HepG2 (cell line): ENCODE measurements at regions not wholly inside any gene's neighbourhood (a gene's known extent, or its start where the extent isn't known, plus 50 kb on each side); places are given as distances from the start of the nearest gene placed in this dataset.

Source experiments
- ATAC-seq: fragments of 200-7000 bp; cut with Tn5 transposase; 3 replicates; pipeline ENCODE4 v1.9.1; 2020; ENCODE audit warnings: mild to moderate bottlenecking, moderate library complexity
- BruUV-seq: library from RNA; stranded (reverse); fragments of 400-500 nt; replicated peaks from 2 replicates; lab custom pipeline; 2021; lab: Mats Ljungman, UMichigan
- CTCF ChIA-PET: fragments of 300-600 bp; formaldehyde crosslinking; extraction: SDS; loops from one replicate; lab custom pipeline; 2021; ENCODE audit warnings: low total read pairs, inconsistent platforms, low intra/inter-chr PET ratio; lab: Yijun Ruan, JAX
- POLR2A ChIA-PET: fragments of 350-600 bp; sonication (Branson Sonifier 250); formaldehyde crosslinking; loops from one replicate; lab custom pipeline; 2020; ENCODE audit warnings: antibody characterized with exemption, inconsistent platforms; lab: Yijun Ruan, JAX
- DNase-seq: peaks from one replicate; pipeline ENCODE4 v3.0.0-alpha.2; 2015; ENCODE audit warnings: low spot score
- FAIRE-seq: peaks from 3 replicates; lab custom pipeline; 2011; peaks lifted over from hg19 to GRCh38; lab: Jason Lieb, UNC
- H2AFZ ChIP-seq: one replicate; pipeline ENCODE4 v1.6.1; 2011; ENCODE audit warnings: low read length, inconsistent platforms
- H3K27ac ChIP-seq: fragments of 300-600 bp; 3 replicates; pipeline ENCODE4 v1.8.0; 2011; ENCODE audit warnings: mixed run types, mild to moderate bottlenecking, mixed read lengths, low read length, inconsistent platforms; ENCODE audit not compliant: insufficient read depth; ENCODE audit errors: extremely low read length
- H3K27me3 ChIP-seq, 2 experiments: fragments of 200-600 bp in 1 of 2; 2 replicates in 1 of 2; 3 replicates in 1 of 2; pipeline versions ENCODE4 v1.6.0 to v1.8.0; 2011; ENCODE audit warnings: low read length in 2 of 2, mild to moderate bottlenecking in 2 of 2, moderate library complexity in 2 of 2, inconsistent platforms in 1 of 2; ENCODE audit not compliant: insufficient read depth in 2 of 2, control insufficient read depth in 1 of 2
- H3K36me3 ChIP-seq, 2 experiments: fragments of 200-600 bp in 1 of 2; replicated peaks in 1 of 2; 2 replicates in 1 of 2; 3 replicates in 1 of 2; pipeline versions ENCODE4 v1.5.1 to v1.8.0; 2011; ENCODE audit warnings: low read length in 2 of 2, inconsistent platforms in 1 of 2; ENCODE audit not compliant: insufficient read depth in 2 of 2, control insufficient read depth in 1 of 2
- H3K4me1 ChIP-seq: 2 replicates; pipeline ENCODE4 v1.5.1; 2012; ENCODE audit warnings: low read length, inconsistent platforms; ENCODE audit not compliant: insufficient read depth
- H3K4me2 ChIP-seq: 2 replicates; pipeline ENCODE4 v1.6.0; 2011; ENCODE audit warnings: low read depth, low read length, inconsistent platforms
- H3K4me3 ChIP-seq, 3 experiments: fragments of 200-600 bp in 1 of 3; sonication (generic), shearing (Covaris generic) in 1 of 3; replicated peaks in 1 of 3; 2 replicates each; pipeline ENCODE4 v1.5.1; 2011 to 2016; ENCODE audit warnings: low read length in 3 of 3, inconsistent platforms in 2 of 3, low read depth in 2 of 3, mild to moderate bottlenecking in 2 of 3, control low read depth in 1 of 3, mixed read lengths in 1 of 3; ENCODE audit not compliant: insufficient read depth in 1 of 3
- H3K79me2 ChIP-seq: one replicate; pipeline ENCODE4 v1.6.1; 2011; ENCODE audit warnings: low read length, inconsistent platforms; ENCODE audit not compliant: insufficient read depth
- H3K9ac ChIP-seq: 2 replicates; pipeline ENCODE4 v1.6.0; 2011; ENCODE audit warnings: mild to moderate bottlenecking, low read depth, low read length, inconsistent platforms; ENCODE audit not compliant: insufficient read depth
- H3K9me3 ChIP-seq: 2 replicates; pipeline ENCODE4 v1.5.1; 2012; ENCODE audit warnings: mild to moderate bottlenecking, low read length
- H4K20me1 ChIP-seq: 2 replicates; pipeline ENCODE4 v1.6.0; 2011; ENCODE audit warnings: inconsistent platforms, mild to moderate bottlenecking, low read length, moderate library complexity; ENCODE audit not compliant: insufficient read depth
- ARID4A ChIP-seq: sonication (generic); formaldehyde crosslinking; IDR thresholded peaks from 2 replicates; pipeline ENCODE4 v1.5.0; 2020; ENCODE audit warnings: mild to moderate bottlenecking, missing genetic modification reagents, borderline replicate concordance
- CC2D1A ChIP-seq: sonication (generic); formaldehyde crosslinking; IDR thresholded peaks from 2 replicates; pipeline ENCODE4 v1.8.1; 2023; ENCODE audit warnings: mild to moderate bottlenecking, missing genetic modification reagents
- HOMEZ ChIP-seq: IDR thresholded peaks from 2 replicates; pipeline ENCODE4 v1.6.1; 2016; ENCODE audit warnings: low read depth
- IKZF5 ChIP-seq: IDR thresholded peaks from 2 replicates; pipeline ENCODE4 v1.6.1; 2018; ENCODE audit warnings: missing genetic modification reagents, mild to moderate bottlenecking, missing compliant biosample characterization
- KLF12 ChIP-seq: sonication (generic); formaldehyde crosslinking; IDR thresholded peaks from 2 replicates; pipeline ENCODE4 v1.4.0; 2020; ENCODE audit warnings: missing genetic modification reagents, borderline replicate concordance
- NR2F6 ChIP-seq, 2 experiments: IDR thresholded peaks; 2 replicates each; pipeline ENCODE4 v1.6.1; 2016; ENCODE audit warnings: antibody characterized with exemption in 1 of 2, mild to moderate bottlenecking in 1 of 2
- PCBP1 ChIP-seq: fragments of 200-400 bp; formaldehyde crosslinking; IDR thresholded peaks from 2 replicates; pipeline ENCODE4 v1.6.1; 2017; ENCODE audit warnings: mild to moderate bottlenecking, low read depth, low read length, borderline replicate concordance
- PLRG1 ChIP-seq: fragments of 450-650 bp; conservative IDR thresholded peaks from 2 replicates; pipeline ENCODE4 v1.6.1; 2016
- POGZ ChIP-seq: sonication (generic); formaldehyde crosslinking; IDR thresholded peaks from 2 replicates; pipeline ENCODE4 v1.4.0; 2020; ENCODE audit warnings: mild to moderate bottlenecking, missing genetic modification reagents
- SMARCC2 ChIP-seq: fragments of 450-650 bp; IDR thresholded peaks from 2 replicates; pipeline ENCODE4 v1.6.1; 2017; ENCODE audit warnings: antibody characterized with exemption, mild to moderate bottlenecking
- ZBTB7A ChIP-seq: sonication (generic); formaldehyde crosslinking; IDR thresholded peaks from 2 replicates; pipeline ENCODE4 v1.8.0; 2022; ENCODE audit warnings: mild to moderate bottlenecking, missing genetic modification reagents
- ZNF589 ChIP-seq: sonication (generic); formaldehyde crosslinking; conservative IDR thresholded peaks from 2 replicates; pipeline ENCODE4 v1.8.0; 2022; ENCODE audit warnings: mild to moderate bottlenecking, moderate library complexity, missing genetic modification reagents
- ZNF687 ChIP-seq: sonication (generic); formaldehyde crosslinking; IDR thresholded peaks from 2 replicates; pipeline ENCODE4 v1.5.1; 2020; ENCODE audit warnings: mild to moderate bottlenecking, missing genetic modification reagents, moderate library complexity
- WGBS: methylation state at CpG from one replicate; pipeline ENCODE4 v1.1.6; 2017; ENCODE audit warnings: low lambda C conversion rate; 5-methylcytosine and 5-hydroxymethylcytosine counted together
- in situ Hi-C: cut with HindIII; loops from 2 replicates; pipeline ENCODE4 v1.10.0; 2017; ENCODE audit warnings: low pct_unique_long_range_greater_than_20kb; ENCODE audit not compliant: extremely low pct_ligation_motif_present
- intact Hi-C: fragments of 100-400 bp; cut with micrococcal nuclease; formaldehyde crosslinking; loops from one replicate; pipeline ENCODE4 v1.10.0; 2022; ENCODE audit not compliant: unreplicated experiment

GRCh38 chr2:16434393-16434792 is 231.2 kb downstream of the CYRIA start:
- in situ Hi-C loops = no loop called here
- ATAC-seq = no peak
- TF ChIP-seq SMARCC2 (no peak), IKZF5 (CRISPR knock-in tag) (no peak), PCBP1 (no peak), HOMEZ (CRISPR knock-in tag) (no peak), ZNF687 (CRISPR knock-in tag) (no peak), CC2D1A (no peak), KLF12 (CRISPR knock-in tag) (no peak), ZBTB7A (CRISPR knock-in tag) (no peak), PLRG1 (no peak), POGZ (CRISPR knock-in tag) (no peak), NR2F6 (IDR thresholded peaks at IDR 0.05) (no peak), NR2F6 (CRISPR knock-in tag; IDR thresholded peaks at IDR 0.05) (no peak), ZNF589 (CRISPR knock-in tag) (no peak), ARID4A (CRISPR knock-in tag) (no peak)

More at GRCh38 chr2:16434393-16434792, 231.2 kb downstream of the CYRIA start:
- ChIA-PET CTCF (no interaction called here), POLR2A (interaction anchor here (1.1 kb wide), 1 partner anchor 9 kb away, joined by 3 read pairs; no protein-coding TSS in a partner anchor)
- Histone ChIP-seq H3K9me3 (no peaks in the 10 kb centered on the region), H3K4me3 (no peak overlapping the region), H3K4me2 (no peak overlapping the region), H3K79me2 (no peaks in the 10 kb centered on the region), H2AFZ (no peak overlapping the region), H3K27ac (no peak overlapping the region), H3K36me3 (no peaks in the 10 kb centered on the region), H3K4me1 (no peaks in the 10 kb centered on the region), H4K20me1 (no peaks in the 10 kb centered on the region), H3K27me3 (no peaks in the 10 kb centered on the region; a peak in 1 of 5 replicates), H3K9ac (no peak overlapping the region)
- intact Hi-C loops = no loop called here
- 45% methylated on average over 2 of the region's 2 CpGs for WGBS
- DNase-seq (no peak), FAIRE-seq (no peak)
- no TSS peak for BruUV-seq
